ENCODE measurements at regions not wholly inside any gene's neighbourhood (a gene's known extent, or its start where the extent isn't known, plus 50 kb on each side); places are given as distances from the start of the nearest gene placed in this dataset.

DNA sequence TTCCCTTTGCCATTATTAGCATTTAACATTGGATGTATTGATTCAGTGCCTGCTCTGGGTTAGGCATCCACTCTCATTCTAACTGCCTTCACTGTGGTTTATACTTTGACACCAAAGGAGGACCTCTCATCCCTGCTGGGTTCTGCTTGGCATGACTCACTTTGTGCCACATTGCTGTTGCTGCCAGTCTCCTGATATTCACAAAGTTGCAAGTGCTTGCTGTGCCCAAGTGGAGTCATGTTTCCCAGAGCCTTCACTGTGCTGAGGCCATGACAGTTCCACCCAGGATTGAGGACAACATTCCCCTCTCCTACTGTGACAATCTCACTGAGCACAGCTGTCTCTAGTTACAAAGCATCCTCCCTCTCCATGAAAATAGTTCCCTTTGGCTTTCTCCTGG lies 519.9 kb upstream of the USP24 start:
- no peak overlapping the region for H4K91ac ChIP-seq (ENCODE audit: insufficient read length, low read depth, low read length)
- no peak overlapping the region for H3T11ph ChIP-seq (ENCODE audit: low read length)
- Mint-ChIP-seq H3K36me3 (ENCODE audit: insufficient read depth in 1 of 3, low read depth in 3 of 3) (no peaks in the 10 kb centered on the region), H3K27me3 (ENCODE audit: low read depth) (no peaks in the 10 kb centered on the region), H3K4me3 (no peak overlapping the region), H3K4me1 (no peaks in the 10 kb centered on the region), H3K9me3 (no peaks in the 10 kb centered on the region; a peak in 1 of 5 replicates), H3K27ac (no peak overlapping the region)
- no peak overlapping the region for H2BK15ac ChIP-seq (ENCODE audit: low read depth, low read length)
- H3K56ac ChIP-seq (ENCODE audit: insufficient read length, low read depth, low read length) = no peak overlapping the region
- no peak overlapping the region for H2AFZ ChIP-seq (ENCODE audit: low read length)
- H3K79me1 ChIP-seq (ENCODE audit: insufficient read depth, low read depth, low read length, poor library complexity, severe bottlenecking) = no peaks in the 10 kb centered on the region
- no peak for DNase-seq
- H3K4me1 ChIP-seq (ENCODE audit: insufficient read depth, low read length) = no peaks in the 10 kb centered on the region
- H2AK5ac ChIP-seq (ENCODE audit: insufficient read length, low read length) = no peak overlapping the region
- no peak overlapping the region for H3K4ac ChIP-seq (ENCODE audit: low read depth, low read length)
- H4K5ac ChIP-seq (ENCODE audit: insufficient read length, low read depth, low read length) = no peak overlapping the region
- TF ChIP-seq, protein P1, sequence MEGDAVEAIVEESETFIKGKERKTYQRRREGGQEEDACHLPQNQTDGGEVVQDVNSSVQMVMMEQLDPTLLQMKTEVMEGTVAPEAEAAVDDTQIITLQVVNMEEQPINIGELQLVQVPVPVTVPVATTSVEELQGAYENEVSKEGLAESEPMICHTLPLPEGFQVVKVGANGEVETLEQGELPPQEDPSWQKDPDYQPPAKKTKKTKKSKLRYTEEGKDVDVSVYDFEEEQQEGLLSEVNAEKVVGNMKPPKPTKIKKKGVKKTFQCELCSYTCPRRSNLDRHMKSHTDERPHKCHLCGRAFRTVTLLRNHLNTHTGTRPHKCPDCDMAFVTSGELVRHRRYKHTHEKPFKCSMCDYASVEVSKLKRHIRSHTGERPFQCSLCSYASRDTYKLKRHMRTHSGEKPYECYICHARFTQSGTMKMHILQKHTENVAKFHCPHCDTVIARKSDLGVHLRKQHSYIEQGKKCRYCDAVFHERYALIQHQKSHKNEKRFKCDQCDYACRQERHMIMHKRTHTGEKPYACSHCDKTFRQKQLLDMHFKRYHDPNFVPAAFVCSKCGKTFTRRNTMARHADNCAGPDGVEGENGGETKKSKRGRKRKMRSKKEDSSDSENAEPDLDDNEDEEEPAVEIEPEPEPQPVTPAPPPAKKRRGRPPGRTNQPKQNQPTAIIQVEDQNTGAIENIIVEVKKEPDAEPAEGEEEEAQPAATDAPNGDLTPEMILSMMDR (conservative IDR thresholded peaks at IDR 0.05) = no peak
- no peaks in the 10 kb centered on the region for H3K27me3 ChIP-seq (ENCODE audit: insufficient read depth, low read length)
- no peak overlapping the region for H2BK12ac ChIP-seq (ENCODE audit: insufficient read length, low read depth, low read length)
- H3K27ac ChIP-seq (ENCODE audit: insufficient read length, low read depth, low read length) = no peak overlapping the region
- H2BK20ac ChIP-seq (ENCODE audit: low read depth, low read length, poor library complexity, severe bottlenecking) = no peak overlapping the region
- H3K79me2 ChIP-seq (ENCODE audit: insufficient read depth, low read length) = no peaks in the 10 kb centered on the region
- no peak overlapping the region for H3K4me2 ChIP-seq (ENCODE audit: insufficient read depth, insufficient read length, low read length)
- H4K20me1 ChIP-seq (ENCODE audit: control insufficient read depth, insufficient read depth, insufficient read length) = no peaks in the 10 kb centered on the region
- no peaks in the 10 kb centered on the region for H3K9me3 ChIP-seq (ENCODE audit: control insufficient read depth, low read depth, low read length)
- no peak overlapping the region for H2BK5ac ChIP-seq (ENCODE audit: insufficient read length, low read length)
- no peak overlapping the region for H2BK120ac ChIP-seq (ENCODE audit: low read depth, low read length, poor library complexity, severe bottlenecking)
- no peak overlapping the region for H3K18ac ChIP-seq (ENCODE audit: insufficient read length, low read depth, low read length)
- H3K14ac ChIP-seq (ENCODE audit: insufficient read depth, low read length) = no peak overlapping the region
- no peak overlapping the region for H3K23ac ChIP-seq (ENCODE audit: insufficient read length, low read depth, low read length)
- no peak overlapping the region for H4K8ac ChIP-seq (replicated peaks; ENCODE audit: insufficient read length, low read depth, low read length)
- H3K9ac ChIP-seq (ENCODE audit: extremely low read depth, insufficient read length, low read length) = no peak overlapping the region
- no peaks in the 10 kb centered on the region for H3K23me2 ChIP-seq (ENCODE audit: insufficient read length, low read depth, low read length, poor library complexity, severe bottlenecking)

Measured in H9 (cell line).